ENCODE measurements at regions not wholly inside any gene's neighbourhood (a gene's known extent, or its start where the extent isn't known, plus 50 kb on each side); places are given as distances from the start of the nearest gene placed in this dataset.

- no peak overlapping the region for H3K27ac ChIP-seq
- no peak overlapping the region for H3K4me3 ChIP-seq
- H3K36me3 ChIP-seq: no peaks in the 10 kb centered on the region
- H3K9me3 ChIP-seq (replicated peaks): no peaks in the 10 kb centered on the region
- no peak for DNase-seq (ENCODE audit: low read depth in 1 of 2, low spot score in 2 of 2)
- no peaks in the 10 kb centered on the region for H3K27me3 ChIP-seq (replicated peaks)
- no peaks in the 10 kb centered on the region for H3K4me1 ChIP-seq (replicated peaks)
These were observed 102.7 kb upstream of the BMP5 start for GRCh38 chr6:55977959-55978665.

GRCh38 chr6:55974688-55975087 lies 99.3 kb upstream of the BMP5 start:
- H3K4me1 ChIP-seq (replicated peaks): no peaks in the 10 kb centered on the region
- no peaks in the 10 kb centered on the region for H3K36me3 ChIP-seq
- H3K27me3 ChIP-seq (replicated peaks): no peaks in the 10 kb centered on the region
- no peak overlapping the region for H3K4me3 ChIP-seq
- H3K27ac ChIP-seq: no peak overlapping the region
- no peak for DNase-seq (ENCODE audit: low read depth in 1 of 2, low spot score in 2 of 2)
- no peaks in the 10 kb centered on the region for H3K9me3 ChIP-seq (replicated peaks)

GRCh38 chr6:55972091-55972490 lies 96.7 kb upstream of the BMP5 start:
- no peak for DNase-seq (ENCODE audit: low read depth in 1 of 2, low spot score in 2 of 2)
- H3K4me1 ChIP-seq (replicated peaks): no peaks in the 10 kb centered on the region
- no peaks in the 10 kb centered on the region for H3K36me3 ChIP-seq
- H3K27me3 ChIP-seq (replicated peaks): no peaks in the 10 kb centered on the region
- H3K4me3 ChIP-seq: no peak overlapping the region
- H3K9me3 ChIP-seq (replicated peaks): no peaks in the 10 kb centered on the region
- no peak overlapping the region for H3K27ac ChIP-seq

GRCh38 chr6:55969526-55969925 lies 94.1 kb upstream of the BMP5 start:
- Histone ChIP-seq H3K4me3 (no peak overlapping the region), H3K36me3 (no peaks in the 10 kb centered on the region), H3K4me1 (replicated peaks) (no peaks in the 10 kb centered on the region), H3K9me3 (replicated peaks) (no peaks in the 10 kb centered on the region), H3K27me3 (replicated peaks) (no peaks in the 10 kb centered on the region), H3K27ac (no peak overlapping the region)
- no peak for DNase-seq (ENCODE audit: low read depth in 1 of 2, low spot score in 2 of 2)

- Histone ChIP-seq H3K4me3 (no peak overlapping the region), H3K27me3 (replicated peaks) (no peaks in the 10 kb centered on the region), H3K36me3 (no peaks in the 10 kb centered on the region), H3K4me1 (replicated peaks) (no peaks in the 10 kb centered on the region), H3K27ac (no peak overlapping the region), H3K9me3 (replicated peaks) (no peaks in the 10 kb centered on the region)
- no peak for DNase-seq (ENCODE audit: low read depth in 1 of 2, low spot score in 2 of 2)
These were observed 93.5 kb upstream of the BMP5 start for GRCh38 chr6:55968926-55969325.

GRCh38 chr6:55964136-55964535 lies 88.7 kb upstream of the BMP5 start:
- Histone ChIP-seq H3K9me3 (replicated peaks) (no peaks in the 10 kb centered on the region), H3K4me3 (no peak overlapping the region), H3K27ac (no peak overlapping the region), H3K4me1 (replicated peaks) (no peaks in the 10 kb centered on the region), H3K36me3 (no peaks in the 10 kb centered on the region), H3K27me3 (replicated peaks) (no peaks in the 10 kb centered on the region)
- DNase-seq (ENCODE audit: low read depth in 1 of 2, low spot score in 2 of 2): no peak

- no peaks in the 10 kb centered on the region for H3K9me3 ChIP-seq (replicated peaks)
- H3K4me3 ChIP-seq: no peak overlapping the region
- no peak overlapping the region for H3K27ac ChIP-seq
- H3K4me1 ChIP-seq (replicated peaks): no peaks in the 10 kb centered on the region
- H3K36me3 ChIP-seq: no peaks in the 10 kb centered on the region
- no peaks in the 10 kb centered on the region for H3K27me3 ChIP-seq (replicated peaks)
- no peak for DNase-seq (ENCODE audit: low read depth in 1 of 2, low spot score in 2 of 2)
These were observed 87.9 kb upstream of the BMP5 start for GRCh38 chr6:55963301-55963700.

- no peak overlapping the region for H3K27ac ChIP-seq
- H3K9me3 ChIP-seq (replicated peaks): no peaks in the 10 kb centered on the region
- no peaks in the 10 kb centered on the region for H3K27me3 ChIP-seq (replicated peaks)
- H3K36me3 ChIP-seq: no peaks in the 10 kb centered on the region
- H3K4me3 ChIP-seq: no peak overlapping the region
- no peak for DNase-seq (ENCODE audit: low read depth in 1 of 2, low spot score in 2 of 2)
- no peaks in the 10 kb centered on the region for H3K4me1 ChIP-seq (replicated peaks)
These were observed 85.0 kb upstream of the BMP5 start for GRCh38 chr6:55960344-55960743.

GRCh38 chr6:55958790-55959189 lies 83.4 kb upstream of the BMP5 start:
- Histone ChIP-seq H3K27ac (no peak overlapping the region), H3K27me3 (replicated peaks) (no peaks in the 10 kb centered on the region), H3K36me3 (no peaks in the 10 kb centered on the region), H3K4me1 (replicated peaks) (no peaks in the 10 kb centered on the region), H3K9me3 (replicated peaks) (no peaks in the 10 kb centered on the region), H3K4me3 (no peak overlapping the region)
- no peak for DNase-seq (ENCODE audit: low read depth in 1 of 2, low spot score in 2 of 2)

GRCh38 chr6:55957961-55958422 lies 82.6 kb upstream of the BMP5 start:
- no peak overlapping the region for H3K27ac ChIP-seq
- H3K9me3 ChIP-seq (replicated peaks): no peaks in the 10 kb centered on the region
- no peak overlapping the region for H3K4me3 ChIP-seq
- DNase-seq (ENCODE audit: low read depth in 1 of 2, low spot score in 2 of 2): no peak
- no peaks in the 10 kb centered on the region for H3K36me3 ChIP-seq
- H3K27me3 ChIP-seq (replicated peaks): no peaks in the 10 kb centered on the region
- H3K4me1 ChIP-seq (replicated peaks): 0 out of 2 replicates have a peak, but pooled peaks cover 2% of the 10 kb centered on the region

- Histone ChIP-seq H3K27me3 (replicated peaks) (no peaks in the 10 kb centered on the region), H3K4me1 (replicated peaks) (0 out of 2 replicates have a peak, but pooled peaks cover 3% of the 10 kb centered on the region), H3K36me3 (no peaks in the 10 kb centered on the region), H3K27ac (no peak overlapping the region), H3K4me3 (no peak overlapping the region), H3K9me3 (replicated peaks) (no peaks in the 10 kb centered on the region)
- no peak for DNase-seq (ENCODE audit: low read depth in 1 of 2, low spot score in 2 of 2)
These were observed 80.3 kb upstream of the BMP5 start for GRCh38 chr6:55955684-55956083.

- Histone ChIP-seq H3K27ac (no peak overlapping the region), H3K4me1 (replicated peaks) (0 out of 2 replicates have a peak, but pooled peaks cover 3% of the 10 kb centered on the region), H3K36me3 (no peaks in the 10 kb centered on the region), H3K27me3 (replicated peaks) (no peaks in the 10 kb centered on the region), H3K9me3 (replicated peaks) (no peaks in the 10 kb centered on the region), H3K4me3 (no peak overlapping the region)
- DNase-seq (ENCODE audit: low read depth in 1 of 2, low spot score in 2 of 2): no peak
These were observed 79.0 kb upstream of the BMP5 start for GRCh38 chr6:55954436-55954835.

GRCh38 chr6:55953335-55953734 lies 77.9 kb upstream of the BMP5 start:
- H3K27me3 ChIP-seq (replicated peaks): no peaks in the 10 kb centered on the region
- no peaks in the 10 kb centered on the region for H3K36me3 ChIP-seq
- no peak overlapping the region for H3K27ac ChIP-seq
- H3K4me1 ChIP-seq (replicated peaks): 0 out of 2 replicates have a peak, but pooled peaks cover 3% of the 10 kb centered on the region
- no peak overlapping the region for H3K4me3 ChIP-seq
- peak in 1 of 2 experiments; percentile 51 for DNase-seq (ENCODE audit: low read depth in 1 of 2, low spot score in 2 of 2)
- H3K9me3 ChIP-seq (replicated peaks): no peaks in the 10 kb centered on the region

GRCh38 chr6:55950071-55950814 lies 74.9 kb upstream of the BMP5 start:
- no peaks in the 10 kb centered on the region for H3K36me3 ChIP-seq
- no peaks in the 10 kb centered on the region for H3K9me3 ChIP-seq (replicated peaks)
- no peak overlapping the region for H3K27ac ChIP-seq
- H3K27me3 ChIP-seq (replicated peaks): no peaks in the 10 kb centered on the region
- H3K4me1 ChIP-seq (replicated peaks): 0 out of 2 replicates have a peak, but pooled peaks cover 3% of the 10 kb centered on the region
- no peak overlapping the region for H3K4me3 ChIP-seq
- DNase-seq (ENCODE audit: low read depth in 1 of 2, low spot score in 2 of 2): no peak

All from SJSA1 (cell line).